ENCODE measurements at regions not wholly inside any gene's neighbourhood (a gene's known extent, or its start where the extent isn't known, plus 50 kb on each side); places are given as distances from the start of the nearest gene placed in this dataset.

DNA sequence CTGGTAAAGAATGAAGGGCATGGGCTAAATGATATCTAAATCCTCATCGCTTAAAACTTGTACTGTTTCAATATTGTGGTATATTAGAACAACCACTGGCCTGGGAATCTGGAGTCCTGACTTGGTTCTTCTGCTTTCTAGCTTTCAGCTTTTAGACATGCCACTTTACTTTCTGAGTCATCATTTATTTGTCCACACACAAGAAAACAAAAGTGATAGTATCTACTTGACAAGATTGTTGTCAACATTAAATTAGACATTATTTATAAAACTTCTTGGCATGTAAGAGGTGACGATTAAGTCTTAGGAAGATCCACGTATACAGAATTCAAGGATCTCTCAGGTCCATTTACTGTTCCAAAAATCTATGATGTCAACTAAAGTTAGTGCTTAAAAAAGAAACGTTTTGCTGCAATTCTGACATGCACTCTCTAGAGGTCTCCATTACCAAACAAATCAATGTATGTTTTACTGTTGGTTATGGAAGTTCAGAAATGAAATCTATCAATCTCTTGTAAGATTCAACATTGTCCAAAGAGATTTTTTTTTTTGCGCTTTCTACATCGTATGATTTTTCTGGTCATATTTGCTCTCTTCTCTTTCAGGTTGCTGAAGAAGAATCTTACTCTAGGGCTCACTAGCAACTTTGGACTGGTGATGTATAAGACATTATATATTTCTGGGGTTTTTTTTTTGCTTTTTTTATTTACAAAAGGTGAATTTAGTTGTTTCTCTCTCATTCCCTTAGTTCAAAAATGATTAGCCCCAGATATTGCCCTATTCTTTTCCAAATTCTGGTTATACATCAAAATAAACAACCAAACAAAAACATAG is 53.6 kb upstream of the DYNC1I1 start:
- ATAC-seq = no peak

DNA sequence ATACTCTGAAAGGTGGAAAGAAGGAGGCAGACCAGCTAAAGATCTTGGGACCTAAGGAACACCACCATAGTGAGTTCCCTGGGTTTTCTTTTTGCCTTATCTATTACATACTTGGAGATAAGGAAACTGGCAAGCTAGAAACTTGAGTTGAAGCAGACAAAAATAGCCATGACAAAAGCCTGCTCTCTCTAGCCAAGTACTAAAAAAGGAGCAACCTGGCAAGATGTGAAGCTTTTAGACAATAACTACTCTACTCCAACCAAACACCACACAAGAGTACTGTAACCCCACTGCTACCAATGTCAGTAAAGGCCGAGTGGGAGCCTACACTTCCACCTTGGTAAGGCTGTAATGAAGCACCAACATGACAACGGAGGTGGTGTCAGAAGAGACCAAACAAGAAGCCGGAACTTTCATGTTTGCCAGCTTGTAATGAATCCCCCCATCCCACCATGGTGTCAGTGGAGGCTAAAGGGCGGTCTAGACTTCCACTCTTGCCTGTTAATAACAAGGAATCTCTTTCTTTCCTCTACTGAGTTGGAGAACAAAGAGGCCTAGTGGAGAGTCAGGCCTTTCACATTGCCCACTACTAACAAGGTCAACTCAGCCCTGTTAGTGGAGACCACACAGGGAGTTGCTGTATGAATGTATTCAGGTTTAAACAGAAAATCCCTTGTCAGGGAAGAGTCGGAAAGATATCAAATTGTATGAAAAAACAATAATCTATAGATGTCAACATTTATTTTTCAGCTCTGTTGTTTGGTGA is 55.8 kb upstream of the DYNC1I1 start:
- Mint-ChIP-seq H3K4me1 (ENCODE audit: low read depth in 2 of 2) (no peaks in the 10 kb centered on the region), H3K27me3 (peaks cover 20% of the 10 kb centered on the region in 2 donors), H3K9me3 (peaks cover 3% of the 10 kb centered on the region), H3K27ac (no peak overlapping the region), H3K4me3 (no peak overlapping the region), H3K36me3 (no peaks in the 10 kb centered on the region)
- ATAC-seq = peak in 1 of 2 donors; percentile 28
- DNase-seq (ENCODE audit: low spot score) = no peak

More for the DNA sequence above, 53.6 kb upstream of the DYNC1I1 start:
- H3K27ac Mint-ChIP-seq = no peak overlapping the region
- H3K27me3 Mint-ChIP-seq = peaks cover 11 to 16% of the 10 kb centered on the region in 2 donors
- no peak for DNase-seq (ENCODE audit: low spot score)
- H3K36me3 Mint-ChIP-seq = no peaks in the 10 kb centered on the region
- no peaks in the 10 kb centered on the region for H3K9me3 Mint-ChIP-seq
- H3K4me1 Mint-ChIP-seq (ENCODE audit: low read depth in 2 of 2) = no peaks in the 10 kb centered on the region
- no peak overlapping the region for H3K4me3 Mint-ChIP-seq

DNA sequence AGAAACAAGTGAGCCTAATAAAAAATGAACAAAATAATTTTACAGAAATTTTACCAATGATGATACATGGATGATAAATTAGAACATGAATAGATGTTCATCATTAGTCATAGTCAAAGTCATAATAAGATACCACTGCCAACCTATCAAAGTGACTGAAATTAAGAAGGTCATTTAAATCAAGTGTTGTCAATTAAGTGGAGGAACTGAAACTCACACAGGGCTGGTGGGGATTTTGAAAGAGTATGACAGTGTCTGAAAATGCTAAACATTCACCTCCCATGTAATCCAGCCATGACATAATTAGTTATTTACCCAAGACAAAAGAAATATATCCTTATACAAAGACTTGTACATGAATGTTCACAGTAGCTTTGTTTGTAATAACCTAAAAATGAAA is 57.1 kb upstream of the DYNC1I1 start:
- Mint-ChIP-seq H3K27ac (no peak overlapping the region), H3K27me3 (peaks cover 19 to 28% of the 10 kb centered on the region in 2 donors), H3K4me3 (no peak overlapping the region), H3K4me1 (ENCODE audit: low read depth in 2 of 2) (no peaks in the 10 kb centered on the region), H3K9me3 (peaks cover 3% of the 10 kb centered on the region), H3K36me3 (no peaks in the 10 kb centered on the region)
- DNase-seq (ENCODE audit: low spot score) (no peak), ATAC-seq (no peak)

DNA sequence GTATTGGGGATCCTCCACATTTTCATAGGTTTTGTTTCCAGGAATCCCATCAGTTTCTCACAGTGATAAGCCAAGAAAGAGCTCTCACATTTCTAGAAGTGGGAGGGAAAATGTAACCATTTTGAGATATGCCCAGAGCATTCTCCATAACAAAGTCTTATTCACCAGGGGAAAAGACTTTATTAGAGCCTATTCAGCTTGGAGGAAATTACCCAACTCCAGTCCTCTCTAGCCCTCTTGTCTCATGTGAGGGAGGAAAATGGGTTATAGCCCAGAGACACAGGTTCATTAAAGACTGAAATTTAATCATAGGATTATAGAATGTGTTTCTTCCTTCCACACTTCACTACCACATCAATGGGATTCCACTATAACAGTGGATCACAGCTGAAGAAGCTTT is 61.6 kb upstream of the DYNC1I1 start:
- no peaks in the 10 kb centered on the region for H3K36me3 Mint-ChIP-seq
- H3K9me3 Mint-ChIP-seq = peaks cover 5% of the 10 kb centered on the region
- no peak overlapping the region for H3K4me3 Mint-ChIP-seq
- peaks cover 28 to 34% of the 10 kb centered on the region in 2 donors for H3K27me3 Mint-ChIP-seq
- ATAC-seq (no peak), DNase-seq (ENCODE audit: low spot score) (no peak)
- H3K27ac Mint-ChIP-seq = no peak overlapping the region
- no peaks in the 10 kb centered on the region for H3K4me1 Mint-ChIP-seq (ENCODE audit: low read depth in 2 of 2)

DNA sequence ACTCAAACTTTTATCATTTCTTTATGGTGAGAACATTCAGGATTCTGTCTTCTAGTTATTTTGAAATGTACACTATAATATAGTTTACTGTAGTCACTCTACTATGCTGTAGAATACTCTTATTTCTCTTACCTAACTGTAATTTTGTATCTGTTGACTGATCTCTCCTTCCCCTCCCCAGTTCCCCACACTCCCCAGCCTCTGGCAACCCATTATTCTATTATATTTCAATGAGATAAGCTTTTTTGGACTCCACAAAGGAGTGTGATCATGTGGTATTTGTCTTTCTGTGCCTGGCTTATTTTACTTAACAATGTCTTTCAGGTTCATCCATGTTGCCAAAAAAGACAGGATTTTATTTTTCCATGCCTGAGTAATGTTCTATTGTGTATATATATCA is 71.4 kb upstream of the DYNC1I1 start:
- H3K27me3 Mint-ChIP-seq = peaks cover 36 to 67% of the 10 kb centered on the region in 2 donors

DNA sequence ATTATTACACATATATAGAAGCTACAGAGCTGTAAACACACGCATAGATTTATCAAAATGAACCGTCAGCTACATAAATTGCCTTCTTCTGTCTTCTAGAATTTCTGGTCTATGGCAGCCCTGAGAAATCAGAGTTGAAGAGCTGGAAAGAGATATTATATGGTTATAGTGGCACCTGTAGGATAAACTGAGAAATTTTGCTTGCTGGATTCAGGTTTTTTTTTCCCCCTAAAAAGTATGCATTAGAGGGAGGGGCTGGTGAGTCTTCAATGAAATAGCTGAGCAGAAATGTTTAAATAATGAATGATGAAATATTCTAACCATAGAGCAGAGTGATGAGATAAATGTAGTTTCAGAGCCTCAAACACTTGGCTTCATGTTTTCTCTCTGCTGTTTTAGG is 78.0 kb upstream of the DYNC1I1 start:
- no peak for DNase-seq (ENCODE audit: low spot score)
- Mint-ChIP-seq H3K4me1 (ENCODE audit: low read depth in 2 of 2) (peaks cover 0 to 4% of the 10 kb centered on the region in 2 donors), H3K4me3 (no peak overlapping the region), H3K27me3 (peaks cover 17 to 23% of the 10 kb centered on the region in 2 donors), H3K27ac (no peak overlapping the region), H3K9me3 (no peaks in the 10 kb centered on the region), H3K36me3 (no peaks in the 10 kb centered on the region)
- no peak for ATAC-seq

More for the DNA sequence above, 71.4 kb upstream of the DYNC1I1 start:
- H3K36me3 Mint-ChIP-seq = peaks cover 10% of the 10 kb centered on the region
- DNase-seq (ENCODE audit: low spot score) (no peak), ATAC-seq (no peak)
- H3K4me3 Mint-ChIP-seq = no peak overlapping the region
- H3K9me3 Mint-ChIP-seq = peaks cover 3% of the 10 kb centered on the region
- no peaks in the 10 kb centered on the region for H3K4me1 Mint-ChIP-seq (ENCODE audit: low read depth in 2 of 2)
- H3K27ac Mint-ChIP-seq = no peak overlapping the region

DNA sequence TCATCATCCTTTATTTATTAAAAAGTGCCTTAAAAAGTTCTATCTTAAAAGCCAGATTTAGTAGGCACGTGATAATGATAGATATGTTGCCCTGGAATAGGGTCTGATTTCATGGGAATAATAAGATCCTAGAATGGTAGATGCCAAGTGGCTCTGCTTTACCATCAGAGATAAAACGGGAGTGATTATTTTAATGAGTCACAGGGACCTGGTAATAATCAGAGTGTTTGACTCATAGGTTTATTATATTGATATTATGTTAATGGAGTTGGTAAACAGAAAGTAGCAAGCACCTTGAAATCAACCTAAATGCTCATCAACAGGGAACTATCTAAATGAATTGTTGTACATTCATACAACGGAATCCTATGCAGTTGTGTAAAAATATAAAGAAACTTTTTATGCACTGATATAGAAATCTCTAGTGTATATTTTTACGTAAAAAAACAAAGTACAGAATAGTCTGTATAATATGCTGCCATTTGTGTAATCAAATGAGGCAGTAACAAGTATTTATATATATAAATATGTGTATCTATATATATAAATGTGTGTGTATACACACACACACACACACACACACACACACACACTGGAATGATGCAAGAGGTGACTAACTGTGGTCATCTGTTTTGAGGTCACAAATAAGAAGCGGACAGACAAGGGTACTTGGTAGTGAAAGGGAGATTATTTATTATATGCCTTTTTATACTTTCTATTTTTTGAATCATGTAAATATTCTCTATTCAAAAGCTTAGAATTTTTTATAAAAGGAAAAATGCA is 78.6 kb upstream of the DYNC1I1 start:
- no peaks in the 10 kb centered on the region for H3K9me3 Mint-ChIP-seq
- H3K27me3 Mint-ChIP-seq = peaks cover 17 to 23% of the 10 kb centered on the region in 2 donors
- no peak overlapping the region for H3K4me3 Mint-ChIP-seq
- no peak for ATAC-seq
- no peaks in the 10 kb centered on the region for H3K36me3 Mint-ChIP-seq
- H3K27ac Mint-ChIP-seq = no peak overlapping the region
- DNase-seq (ENCODE audit: low spot score) = no peak
- peaks cover 0 to 4% of the 10 kb centered on the region in 2 donors for H3K4me1 Mint-ChIP-seq (ENCODE audit: low read depth in 2 of 2)

DNA sequence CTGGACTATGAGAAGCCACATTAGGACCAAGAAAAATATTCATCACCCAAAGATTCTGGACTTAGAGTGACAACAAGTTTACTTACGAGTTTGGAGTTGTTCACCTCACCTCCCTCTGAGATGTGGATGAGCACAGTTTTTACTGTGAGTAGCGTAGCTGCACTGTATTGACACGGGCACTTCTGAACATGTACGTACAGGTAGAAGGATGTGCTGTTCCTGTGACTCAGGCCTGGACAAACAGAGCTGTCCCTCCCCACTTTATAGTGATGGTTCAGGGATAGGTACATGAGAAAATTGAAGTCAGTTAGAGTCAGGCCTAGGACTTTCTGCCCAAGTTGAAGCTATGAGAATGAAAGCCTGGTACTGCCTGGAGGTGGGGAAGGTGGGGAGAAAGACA is 80.9 kb upstream of the DYNC1I1 start:
- Mint-ChIP-seq H3K9me3 (no peaks in the 10 kb centered on the region), H3K4me1 (ENCODE audit: low read depth in 2 of 2) (peaks cover 0 to 4% of the 10 kb centered on the region in 2 donors), H3K27ac (no peak overlapping the region), H3K27me3 (peaks cover 17 to 22% of the 10 kb centered on the region in 2 donors), H3K4me3 (no peak overlapping the region), H3K36me3 (no peaks in the 10 kb centered on the region)
- DNase-seq (ENCODE audit: low spot score) (no peak), ATAC-seq (no peak)

DNA sequence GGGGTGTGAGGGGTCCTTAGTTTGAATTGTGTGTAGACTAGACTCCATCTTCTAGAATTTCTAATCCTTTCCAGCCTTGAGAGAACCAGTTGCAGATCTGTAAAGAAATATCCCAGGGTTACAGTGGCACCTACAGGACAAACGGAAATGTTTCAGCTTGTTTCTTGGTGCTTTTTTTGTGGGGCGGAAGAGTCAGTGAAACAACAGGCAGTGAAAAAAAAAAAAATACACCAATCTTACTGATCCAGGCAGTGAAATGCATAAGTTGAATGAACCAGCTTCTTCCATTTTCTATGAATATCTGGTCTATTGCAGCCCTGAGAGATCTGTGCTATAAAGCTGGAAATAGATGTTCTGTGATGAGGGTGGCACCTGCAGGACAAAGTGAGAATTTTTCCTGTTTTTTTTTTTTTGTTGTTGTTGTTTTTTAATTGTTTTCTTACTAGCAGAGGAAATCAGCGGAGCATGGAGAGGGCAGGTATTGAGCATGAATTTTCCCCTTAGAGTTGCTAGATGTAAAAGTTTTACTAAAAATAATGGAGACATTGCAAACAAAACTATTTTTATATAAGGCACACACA is 81.9 kb upstream of the DYNC1I1 start:
- DNase-seq (ENCODE audit: low spot score) = no peak
- H3K27ac Mint-ChIP-seq = no peak overlapping the region

DNA sequence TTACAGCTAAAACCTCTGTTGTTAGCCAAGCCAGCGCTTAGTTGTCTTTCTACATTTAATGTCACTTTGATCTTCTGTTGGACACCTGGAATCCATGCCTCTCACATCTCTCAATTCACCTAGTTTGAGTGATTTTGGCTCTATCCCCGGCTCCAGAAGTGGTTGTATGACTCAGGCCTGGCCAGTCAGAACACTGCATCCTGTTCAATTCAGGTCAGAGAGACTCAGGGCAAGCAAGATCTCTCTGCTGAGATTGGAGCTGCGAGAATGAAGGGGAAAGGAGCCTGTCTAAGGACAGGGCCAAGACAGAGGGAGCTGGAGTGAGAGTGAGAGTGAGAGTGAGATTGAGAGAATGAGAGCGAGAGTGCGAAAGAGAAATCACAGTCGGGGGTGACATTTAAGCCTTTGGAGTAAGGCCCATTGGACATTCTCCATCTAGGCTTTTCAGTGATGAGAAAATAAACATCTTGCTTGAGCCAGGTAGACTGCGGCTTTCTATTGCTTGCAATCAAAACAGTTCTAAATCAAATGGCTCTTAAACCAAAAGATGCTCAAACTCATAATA is 83.3 kb upstream of the DYNC1I1 start:
- Mint-ChIP-seq H3K27ac (no peak overlapping the region), H3K9me3 (no peaks in the 10 kb centered on the region), H3K4me1 (ENCODE audit: low read depth in 2 of 2) (peaks cover 4 to 11% of the 10 kb centered on the region in 2 donors), H3K4me3 (no peak overlapping the region), H3K36me3 (no peaks in the 10 kb centered on the region), H3K27me3 (peaks cover 0 to 4% of the 10 kb centered on the region in 2 donors)
- DNase-seq (ENCODE audit: low spot score) = no peak
- ATAC-seq = no peak

More for the DNA sequence above, 81.9 kb upstream of the DYNC1I1 start:
- Mint-ChIP-seq H3K27me3 (peaks cover 10 to 12% of the 10 kb centered on the region in 2 donors), H3K4me3 (no peak overlapping the region), H3K36me3 (no peaks in the 10 kb centered on the region), H3K9me3 (no peaks in the 10 kb centered on the region), H3K4me1 (ENCODE audit: low read depth in 2 of 2) (peaks cover 0 to 4% of the 10 kb centered on the region in 2 donors)
- peak in 1 of 2 donors; percentile 53 for ATAC-seq

DNA sequence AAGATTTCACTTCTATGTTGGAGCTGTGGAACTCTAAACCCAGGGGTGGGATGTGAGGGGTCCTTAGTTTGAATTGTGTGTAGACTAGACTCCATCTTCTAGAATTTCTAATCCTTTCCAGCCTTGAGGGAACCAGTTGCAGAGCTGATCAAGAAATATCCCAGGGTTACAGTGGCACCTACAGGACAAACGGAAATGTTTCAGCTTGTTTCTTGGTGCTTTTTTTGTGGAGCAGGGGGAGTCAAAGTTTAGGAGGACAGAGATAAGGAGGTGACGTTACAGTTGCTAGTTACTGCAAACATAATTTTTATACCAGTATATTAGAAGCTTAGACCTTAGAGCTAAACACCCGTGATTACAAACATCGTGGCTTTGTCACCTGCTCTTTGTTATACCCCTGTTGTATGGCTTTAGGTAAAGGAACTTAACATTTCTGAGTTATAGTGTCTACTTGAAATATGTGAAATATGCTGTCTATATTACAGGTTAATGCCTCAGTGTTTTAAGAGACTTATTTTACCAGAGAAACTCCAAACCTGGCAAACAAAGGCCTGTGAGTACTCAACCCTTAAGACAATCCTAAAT is 84.5 kb upstream of the DYNC1I1 start:
- Mint-ChIP-seq H3K9me3 (no peaks in the 10 kb centered on the region), H3K27me3 (no peaks in the 10 kb centered on the region), H3K36me3 (no peaks in the 10 kb centered on the region), H3K4me1 (ENCODE audit: low read depth in 2 of 2) (peaks cover 4 to 12% of the 10 kb centered on the region in 2 donors), H3K4me3 (no peak overlapping the region), H3K27ac (no peak overlapping the region)
- DNase-seq (ENCODE audit: low spot score) = no peak
- ATAC-seq = no peak

DNA sequence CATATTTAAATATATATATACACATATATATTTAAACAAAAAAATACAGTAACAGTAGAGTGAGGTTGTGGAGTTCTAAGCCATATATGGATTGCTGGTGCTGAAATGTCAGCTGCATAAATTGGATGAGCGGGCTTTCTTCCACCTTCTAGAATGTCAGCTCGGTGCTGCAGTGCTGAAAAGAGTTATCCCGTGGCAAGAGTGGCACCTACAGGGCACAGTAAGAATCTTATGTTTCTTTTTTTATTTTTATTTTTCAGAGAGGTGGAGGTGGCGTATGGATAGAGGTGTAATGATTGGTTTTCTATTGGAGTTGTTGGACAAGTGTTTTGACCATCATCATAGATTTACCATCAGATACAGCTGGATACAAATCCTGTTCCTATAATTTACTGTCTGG is 86.2 kb upstream of the DYNC1I1 start:
- H3K27me3 Mint-ChIP-seq = peaks cover 0 to 3% of the 10 kb centered on the region in 2 donors
- H3K36me3 Mint-ChIP-seq = no peaks in the 10 kb centered on the region
- H3K9me3 Mint-ChIP-seq = no peaks in the 10 kb centered on the region
- H3K27ac Mint-ChIP-seq = no peak overlapping the region
- H3K4me3 Mint-ChIP-seq = no peak overlapping the region
- peak; percentile 57 to 64 for ATAC-seq
- DNase-seq (ENCODE audit: low spot score) = no peak
- H3K4me1 Mint-ChIP-seq (ENCODE audit: low read depth in 2 of 2) = peaks cover 4 to 12% of the 10 kb centered on the region in 2 donors

DNA sequence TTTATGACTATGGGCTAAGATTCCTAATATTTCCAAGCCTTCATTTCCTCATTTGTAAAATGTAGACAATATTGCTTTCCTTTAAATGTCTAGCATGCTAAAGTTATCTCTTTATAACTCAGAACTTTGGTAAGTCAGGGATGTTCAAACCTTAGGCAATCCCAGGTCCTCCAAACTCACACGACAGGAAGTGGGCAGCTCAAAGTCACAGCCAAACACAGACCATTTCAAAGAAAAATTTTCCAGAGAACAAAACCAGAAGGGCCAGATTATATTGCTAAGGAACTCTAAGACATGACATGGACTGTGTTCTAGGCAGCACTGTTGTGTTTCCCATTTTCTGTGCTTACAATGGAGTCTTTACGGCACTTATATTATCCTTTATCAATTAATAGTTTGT is 87.8 kb upstream of the DYNC1I1 start:
- Mint-ChIP-seq H3K36me3 (no peaks in the 10 kb centered on the region), H3K9me3 (no peaks in the 10 kb centered on the region), H3K4me3 (peak overlapping the region; percentile 1), H3K27me3 (peaks cover 0 to 7% of the 10 kb centered on the region in 2 donors), H3K4me1 (ENCODE audit: low read depth in 2 of 2) (peaks cover 4 to 8% of the 10 kb centered on the region in 2 donors), H3K27ac (no peak overlapping the region)
- no peak for DNase-seq (ENCODE audit: low spot score)
- peak; percentile 41 to 70 for ATAC-seq
